Nucleus accumbens (tissue), 56 donors: ENCODE measurements at regions not wholly inside any gene's neighbourhood (a gene's known extent, or its start where the extent isn't known, plus 50 kb on each side); places are given as distances from the start of the nearest gene placed in this dataset.

Source experiments
- DNase-seq, 56 donors: peaks; one replicate each; lab custom pipeline; 2025; lab: John Stamatoyannopoulos, UW

- no peak for DNase-seq
Measured at GRCh38 chr9:80074439-80074838, 502.7 kb downstream of the TLE4 start.

GRCh38 chr9:80072451-80072850, 500.7 kb downstream of the TLE4 start:
- DNase-seq = no peak

DNA sequence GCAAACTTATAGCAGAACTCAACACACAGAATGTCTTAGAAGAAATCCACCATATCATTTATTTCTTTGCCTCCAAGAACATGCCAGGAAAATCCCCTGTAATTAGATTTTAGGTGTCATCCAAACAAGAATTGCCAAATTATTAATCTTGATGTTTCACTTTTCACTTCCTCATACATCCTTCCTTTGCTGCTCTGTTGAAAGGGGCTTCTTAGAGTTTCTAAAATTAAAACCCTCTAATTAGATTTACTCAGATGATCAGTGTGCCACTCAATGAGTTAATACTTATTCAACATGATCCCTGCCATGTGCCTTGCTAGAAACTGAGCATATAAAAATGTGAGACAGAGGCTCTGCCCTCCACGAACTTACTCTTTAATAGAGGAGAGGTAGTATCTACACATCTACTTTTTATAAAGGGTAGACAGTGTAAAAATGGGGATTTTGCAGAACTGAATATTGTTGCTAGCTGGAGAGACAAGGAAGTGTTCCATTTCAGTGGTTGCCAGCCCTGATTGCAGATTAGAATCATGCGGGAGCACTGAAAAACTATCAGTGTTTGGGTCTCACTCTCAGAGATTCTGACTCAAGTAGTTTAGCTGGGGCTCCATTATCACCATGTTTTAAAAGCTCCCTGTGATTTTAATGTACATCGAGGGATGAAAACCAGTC, 498.4 kb downstream of the TLE4 start:
- no peak for DNase-seq

DNA sequence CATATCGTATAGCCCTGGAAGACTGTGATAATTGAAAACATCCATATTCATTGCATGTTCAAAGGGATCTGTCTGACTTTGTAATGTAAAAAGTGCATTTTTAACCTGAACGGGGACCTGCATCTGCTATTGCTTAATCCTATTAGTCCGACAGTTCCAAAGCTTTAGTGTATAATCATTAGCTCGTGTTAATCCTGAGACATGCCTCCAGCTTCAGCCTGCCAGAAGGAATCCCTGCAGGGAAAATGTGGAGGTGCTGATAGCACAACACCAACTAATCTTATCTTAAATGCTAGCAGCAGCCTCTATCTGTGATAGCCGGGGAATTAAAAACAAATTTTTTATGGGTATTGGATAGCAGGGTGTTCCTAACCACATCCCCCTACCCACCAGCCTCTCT, 495.2 kb downstream of the TLE4 start:
- DNase-seq = peak in 3 of 56 donors; percentile 1 to 8 (median 7)

DNA sequence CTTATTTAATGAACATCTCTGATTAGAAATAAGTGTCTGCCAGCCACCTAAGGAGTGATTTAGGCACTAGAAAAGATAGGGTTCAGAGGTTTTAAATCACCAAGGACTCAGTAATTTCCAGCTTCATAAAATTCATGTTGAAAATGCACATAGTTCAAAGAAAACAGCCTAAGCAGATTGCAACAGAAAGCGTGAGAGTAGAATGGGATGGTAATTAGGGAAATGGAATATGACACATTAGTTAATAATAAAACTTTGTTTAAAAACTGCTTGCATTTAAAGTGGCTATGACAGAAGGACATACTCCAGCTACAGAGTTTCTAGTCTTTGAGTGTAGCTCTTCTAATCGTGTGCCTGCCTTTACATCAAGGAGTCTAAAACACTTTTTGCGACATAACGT, 490.8 kb downstream of the TLE4 start:
- DNase-seq = no peak

GRCh38 chr9:80061940-80062339, 490.2 kb downstream of the TLE4 start:
- no peak for DNase-seq

DNA sequence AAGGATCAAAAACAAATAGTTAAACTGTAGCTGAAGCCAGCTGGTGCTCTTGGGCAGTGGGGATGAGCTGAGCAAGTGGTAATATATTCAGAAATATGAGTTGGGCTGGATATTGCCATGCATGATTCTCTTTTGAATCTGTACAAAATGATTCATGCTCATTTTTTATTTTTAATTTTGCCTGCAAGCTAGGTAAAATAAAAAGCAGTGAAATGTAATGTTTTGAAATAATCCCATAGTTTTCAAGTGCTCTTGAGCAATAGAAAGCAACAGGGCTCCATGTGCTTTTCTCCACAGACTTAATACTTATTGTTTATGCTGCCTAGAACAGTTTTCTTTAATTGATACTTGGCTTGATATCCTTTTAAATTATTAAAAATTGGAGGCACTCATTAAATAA, 489.3 kb downstream of the TLE4 start:
- no peak for DNase-seq

DNA sequence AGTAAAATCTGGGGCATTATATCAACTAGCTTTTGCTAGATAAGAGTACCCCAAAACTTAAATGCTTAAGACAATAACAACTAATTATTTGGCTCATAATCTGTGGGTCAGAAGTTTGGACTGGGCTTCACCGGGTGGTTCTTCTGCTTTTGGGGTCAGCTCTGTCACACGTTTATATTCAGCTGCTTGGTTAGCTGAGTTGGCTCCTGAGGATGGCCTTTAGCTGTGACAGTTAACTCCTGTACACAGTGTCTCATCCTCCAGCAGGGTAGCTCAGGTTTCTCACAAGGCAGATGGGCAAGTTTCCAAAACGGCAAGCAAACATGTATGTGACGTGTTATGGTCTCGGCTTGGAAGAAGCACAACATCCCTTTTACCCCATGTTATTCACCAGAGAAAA, 488.2 kb downstream of the TLE4 start:
- DNase-seq = no peak

DNA sequence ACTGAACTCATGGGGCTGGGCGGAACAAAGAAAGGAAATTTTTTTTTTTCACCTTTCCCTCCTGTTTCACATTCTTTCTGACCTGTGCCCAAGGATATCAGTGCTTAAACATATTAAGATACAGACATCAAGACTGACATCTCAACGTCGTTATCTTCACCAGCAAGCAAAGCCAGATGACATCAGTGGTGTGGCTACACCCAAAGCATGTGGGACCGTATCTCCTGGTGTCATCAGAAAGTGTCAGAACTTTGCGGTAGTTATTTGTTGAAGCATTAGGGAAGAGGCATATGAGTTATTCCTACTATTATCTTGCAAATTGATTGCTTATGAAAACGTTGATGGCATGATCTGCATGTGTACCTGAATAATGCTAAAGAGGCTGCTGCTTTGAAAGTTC, 487.4 kb downstream of the TLE4 start:
- no peak for DNase-seq

DNA sequence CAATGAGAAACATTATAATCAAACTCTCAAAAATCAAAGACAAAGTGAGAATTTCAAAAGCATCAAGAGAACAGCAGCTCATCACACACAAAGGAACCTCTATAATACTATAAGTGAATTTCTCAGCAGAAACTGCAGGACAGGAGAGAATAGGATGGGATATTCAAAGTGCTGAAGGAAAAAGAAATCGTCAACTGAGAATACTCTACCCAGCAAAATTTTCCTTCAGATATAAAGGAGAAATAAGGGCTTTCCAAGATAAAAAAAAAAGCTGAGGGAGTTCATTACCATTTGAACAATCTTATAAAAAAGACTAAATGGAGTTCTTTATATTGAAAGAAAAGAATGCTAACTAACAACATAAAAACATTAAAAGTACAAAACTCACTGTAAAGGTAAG, 481.1 kb downstream of the TLE4 start:
- DNase-seq = no peak

- peak in 9 of 56 donors; percentile 2 to 55 (median 9) for DNase-seq
Measured at GRCh38 chr9:80049096-80049782, 477.5 kb downstream of the TLE4 start.

DNA sequence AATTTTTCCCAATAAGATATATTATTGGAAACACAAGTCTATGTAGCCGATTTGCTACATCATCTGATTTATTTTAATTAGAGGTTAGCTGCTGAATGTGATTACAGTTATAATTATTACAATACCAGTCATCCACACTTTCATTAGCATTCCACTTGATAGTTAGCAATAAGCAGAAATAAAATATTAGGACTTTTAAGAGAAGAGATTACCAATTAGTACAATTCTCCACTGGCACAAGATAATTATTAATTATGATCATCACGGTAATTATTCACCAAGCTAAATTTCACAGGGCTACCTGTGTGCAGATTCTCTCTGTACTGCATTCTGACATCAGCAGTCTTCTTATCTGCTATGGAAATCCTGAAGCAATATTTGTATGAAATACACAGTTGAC, 474.7 kb downstream of the TLE4 start:
- no peak for DNase-seq

- DNase-seq = no peak
Measured at GRCh38 chr9:80041821-80042220, 470.1 kb downstream of the TLE4 start.

DNA sequence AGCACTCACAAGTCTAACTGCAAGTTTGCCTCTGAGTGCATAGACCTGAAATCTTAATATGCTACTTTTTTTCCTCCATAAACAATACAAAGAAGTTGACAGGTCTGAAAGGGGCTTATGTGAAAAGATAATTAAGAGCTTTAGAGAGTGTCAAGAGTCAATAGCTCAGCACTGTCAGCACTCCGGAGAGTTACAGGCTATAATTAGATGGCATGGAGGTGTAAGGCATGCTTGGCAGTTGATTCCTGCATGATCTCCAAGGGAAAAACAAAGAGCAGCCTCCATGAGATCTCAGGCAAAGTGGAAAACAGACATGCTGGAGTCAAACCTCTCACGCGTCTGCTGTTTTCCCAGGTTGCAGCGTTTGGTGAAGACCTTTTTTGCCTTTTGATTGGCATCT, 468.7 kb downstream of the TLE4 start:
- DNase-seq = peak in 7 of 56 donors; percentile 5 to 36 (median 13)

DNA sequence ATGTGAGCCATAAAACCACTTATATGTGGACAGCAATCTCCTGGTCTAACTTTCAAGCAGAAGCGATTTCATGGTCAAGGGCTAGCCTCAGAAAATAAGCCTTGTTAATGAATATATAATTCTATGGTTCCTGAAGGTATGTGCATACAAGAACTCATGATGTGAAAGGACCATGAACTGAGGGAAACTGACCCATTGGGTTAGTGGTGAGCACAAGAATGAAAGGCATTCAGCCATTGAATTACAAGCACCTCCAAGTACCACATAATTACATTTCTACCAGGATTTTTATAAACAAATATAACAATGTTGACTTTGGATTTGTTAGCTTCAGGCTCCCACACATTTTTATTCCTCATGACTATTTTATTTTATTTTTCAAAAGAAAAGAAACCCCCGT, 459.0 kb downstream of the TLE4 start:
- DNase-seq = no peak

- no peak for DNase-seq
Measured at GRCh38 chr9:80028501-80028900, 456.7 kb downstream of the TLE4 start.

- DNase-seq = no peak
Measured at GRCh38 chr9:80025796-80026520, 454.2 kb downstream of the TLE4 start.

GRCh38 chr9:80025131-80025530, 453.4 kb downstream of the TLE4 start:
- DNase-seq = no peak

DNA sequence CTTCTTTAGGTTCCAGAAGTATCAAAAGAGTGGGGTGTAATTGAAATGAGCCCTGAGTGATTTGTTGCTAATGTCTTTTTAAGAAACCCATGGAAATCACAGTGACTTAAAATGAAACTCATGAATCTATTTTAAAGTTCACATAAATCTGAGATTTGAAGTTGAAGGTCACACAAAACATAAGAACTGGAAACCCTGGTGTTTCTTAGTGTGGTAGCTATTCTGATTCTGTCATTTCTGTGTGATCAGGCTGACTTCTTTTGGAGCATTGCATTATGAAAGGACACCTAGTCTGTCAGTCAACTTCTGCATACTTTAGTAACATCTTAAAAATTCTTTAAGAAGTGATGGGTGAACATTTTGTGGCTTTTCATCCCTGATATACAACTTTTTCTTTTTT, 448.8 kb downstream of the TLE4 start:
- no peak for DNase-seq

DNA sequence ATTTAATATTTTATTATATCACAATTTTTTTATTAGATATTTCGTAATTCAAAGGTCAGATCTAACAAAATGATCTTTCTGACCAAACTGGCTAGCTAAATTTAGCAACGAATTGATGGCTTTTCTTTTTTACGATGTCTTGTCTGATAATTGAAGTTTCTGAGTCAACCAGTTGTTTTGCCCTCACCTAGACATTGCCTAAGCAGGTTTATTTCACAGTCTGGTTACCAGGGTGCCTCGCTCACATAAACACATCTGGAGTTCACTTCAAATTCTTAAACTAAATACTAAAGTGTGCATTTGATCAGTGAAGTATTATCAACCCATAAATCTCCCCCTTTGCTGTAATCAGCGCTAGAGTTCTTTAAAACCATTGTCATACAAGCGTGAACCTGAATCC, 448.3 kb downstream of the TLE4 start:
- no peak for DNase-seq

- DNase-seq = no peak
Measured at GRCh38 chr9:80013891-80014290, 442.1 kb downstream of the TLE4 start.
